ENCODE measurements at regions not wholly inside any gene's neighbourhood (a gene's known extent, or its start where the extent isn't known, plus 50 kb on each side); places are given as distances from the start of the nearest gene placed in this dataset.
"Not testable (repeated sequence)": the region's sequence is repeated elsewhere in the genome, so short reads cannot be mapped to it uniquely, and the experiment has no call there.

DNA sequence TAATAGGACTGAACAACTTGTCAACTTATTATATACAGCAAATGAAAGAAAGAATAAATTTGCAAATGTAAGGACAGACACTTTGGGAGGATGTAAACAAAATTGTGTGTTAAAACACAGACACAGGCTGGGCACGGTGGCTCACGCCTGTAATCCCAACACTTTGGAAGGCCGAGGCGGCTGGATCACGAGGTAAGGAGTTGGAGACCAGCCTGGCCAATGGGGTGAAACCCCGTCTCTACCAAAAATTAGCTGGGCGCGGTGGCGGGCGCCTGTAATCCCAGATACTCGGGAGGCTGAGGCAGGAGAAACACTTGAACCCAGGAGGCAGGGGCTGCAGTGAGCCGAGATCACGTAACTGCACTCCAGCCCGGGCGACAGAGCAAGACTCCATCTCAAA, 71.4 kb upstream of the IL15 start:
- TF ChIP-seq ZNF121 (CRISPR knock-in tag; conservative IDR thresholded peaks at IDR 0.05); DDX20 (tag; IDR thresholded peaks at IDR 0.05; ENCODE audit: low read depth); CBX8 (IDR thresholded peaks at IDR 0.05; ENCODE audit: borderline replicate concordance, extremely low read depth, low read depth, low read length, poor library complexity, severe bottlenecking); RNF2 (IDR thresholded peaks at IDR 0.05); EZH2 (IDR thresholded peaks at IDR 0.05; ENCODE audit: borderline replicate concordance, low read depth, low read length); SMARCA5 (IDR thresholded peaks at IDR 0.05); ZNF12 (CRISPR knock-in tag; IDR thresholded peaks at IDR 0.05): not testable (repeated sequence)
